SK-N-SH treated with all-trans-retinoic acid at 6 μM for 48 hours (cell line): ENCODE measurements at regions not wholly inside any gene's neighbourhood (a gene's known extent, or its start where the extent isn't known, plus 50 kb on each side); places are given as distances from the start of the nearest gene placed in this dataset.

Experiments
- ATAC-seq: fragments of 200-7000 bp; cut with Tn5 transposase; 3 replicates; pipeline ENCODE4 v1.9.1; 2020; ENCODE audit warnings: mild to moderate bottlenecking, moderate library complexity
- ARNTL ChIP-seq: fragments of 450-650 bp; formaldehyde crosslinking; IDR thresholded peaks from 2 replicates; pipeline ENCODE4 v1.5.0; 2020; ENCODE audit warnings: low read depth, mild to moderate bottlenecking, moderate library complexity, borderline replicate concordance
- BACH2 ChIP-seq: fragments of 250-450 bp; sonication (Bioruptor Pico); IDR thresholded peaks from 2 replicates; pipeline ENCODE4 v1.9.0; 2021; ENCODE audit warnings: mild to moderate bottlenecking, borderline replicate concordance
- CREB5 ChIP-seq: fragments of 250-450 bp; sonication (Bioruptor Pico); IDR thresholded peaks from 2 replicates; pipeline ENCODE4 v1.5.1; 2020; ENCODE audit warnings: low read depth, mild to moderate bottlenecking, moderate library complexity
- CSDC2 ChIP-seq: fragments of 250-450 bp; sonication (Bioruptor Pico); IDR thresholded peaks from 2 replicates; pipeline ENCODE4 v1.5.0; 2020; ENCODE audit warnings: mild to moderate bottlenecking, moderate library complexity
- CSRNP3 ChIP-seq: fragments of 250-450 bp; sonication (Bioruptor Pico); IDR thresholded peaks from 2 replicates; pipeline ENCODE4 v1.5.1; 2021; ENCODE audit warnings: mild to moderate bottlenecking, moderate library complexity
- ESRRG ChIP-seq: fragments of 250-450 bp; sonication (Bioruptor Pico); IDR thresholded peaks from 2 replicates; pipeline ENCODE4 v1.6.1; 2021; ENCODE audit warnings: mild to moderate bottlenecking
- PATZ1 ChIP-seq: fragments of 250-450 bp; sonication (Bioruptor Pico); IDR thresholded peaks from 2 replicates; pipeline ENCODE4 v1.8.0; 2020; ENCODE audit warnings: mild to moderate bottlenecking, moderate library complexity, borderline replicate concordance
- POU6F1 ChIP-seq: fragments of 250-450 bp; sonication (Bioruptor Pico); IDR thresholded peaks from 2 replicates; pipeline ENCODE4 v1.8.0; 2021; ENCODE audit warnings: low read depth, mild to moderate bottlenecking, moderate library complexity, borderline replicate concordance
- RARB ChIP-seq: fragments of 250-450 bp; sonication (Bioruptor Pico); IDR thresholded peaks from 2 replicates; pipeline ENCODE4 v1.8.0; 2021; ENCODE audit warnings: mild to moderate bottlenecking, moderate library complexity
- TCF4 ChIP-seq: fragments of 250-450 bp; sonication (Bioruptor Pico); IDR thresholded peaks from 2 replicates; pipeline ENCODE4 v1.8.0; 2021; ENCODE audit warnings: mild to moderate bottlenecking, moderate library complexity, borderline replicate concordance
- TSHZ2 ChIP-seq: fragments of 250-450 bp; sonication (Bioruptor Pico); IDR thresholded peaks from 2 replicates; pipeline ENCODE4 v1.5.0; 2020; ENCODE audit warnings: mild to moderate bottlenecking, moderate library complexity
- ZC3H10 ChIP-seq: fragments of 250-450 bp; sonication (Bioruptor Pico); IDR thresholded peaks from 2 replicates; pipeline ENCODE4 v1.5.1; 2021; ENCODE audit warnings: mild to moderate bottlenecking, moderate library complexity
- ZNF70 ChIP-seq: fragments of 450-650 bp; formaldehyde crosslinking; IDR thresholded peaks from 2 replicates; pipeline ENCODE4 v1.5.0; 2020; ENCODE audit warnings: mild to moderate bottlenecking, moderate library complexity
- ZNF8 ChIP-seq: fragments of 450-650 bp; formaldehyde crosslinking; IDR thresholded peaks from 2 replicates; pipeline ENCODE4 v1.5.0; 2020; ENCODE audit warnings: mild to moderate bottlenecking, moderate library complexity

GRCh38 chr15:31219221-31219620, 107.4 kb upstream of the KLF13 start:
- TF ChIP-seq RARB (no peak), ARNTL (no peak), PATZ1 (CRISPR knock-in tag) (no peak), TCF4 (CRISPR knock-in tag) (no peak), CSRNP3 (no peak), TSHZ2 (CRISPR knock-in tag) (no peak), ZNF70 (CRISPR knock-in tag) (no peak), CSDC2 (CRISPR knock-in tag) (no peak), CREB5 (CRISPR knock-in tag) (no peak), BACH2 (no peak)
- ATAC-seq, result no peak

- no peak for TF ChIP-seq ESRRG (CRISPR knock-in tag)
- TF ChIP-seq POU6F1 (CRISPR knock-in tag), result no peak
- TF ChIP-seq ZNF8 (CRISPR knock-in tag), result no peak
- no peak for TF ChIP-seq PATZ1 (CRISPR knock-in tag)
- no peak for TF ChIP-seq ZNF70 (CRISPR knock-in tag)
- no peak for TF ChIP-seq RARB
- TF ChIP-seq TCF4 (CRISPR knock-in tag), result no peak
- TF ChIP-seq CSRNP3, result no peak
- TF ChIP-seq CSDC2 (CRISPR knock-in tag), result no peak
- ATAC-seq, result no peak
Measured at GRCh38 chr15:31221936-31222515, 104.6 kb upstream of the KLF13 start.

- no peak for TF ChIP-seq TSHZ2 (CRISPR knock-in tag)
- TF ChIP-seq ZC3H10, result no peak
- no peak for TF ChIP-seq ARNTL
- ATAC-seq, result no peak
Measured at GRCh38 chr15:31222773-31223341, 103.8 kb upstream of the KLF13 start.
